HG03442 (cell line): ENCODE measurements at regions not wholly inside any gene's neighbourhood (a gene's known extent, or its start where the extent isn't known, plus 50 kb on each side); places are given as distances from the start of the nearest gene placed in this dataset.

Experiments
- ATAC-seq: cut with Tn5 transposase; IDR thresholded peaks from one replicate; pipeline ENCODE4 v1.9.1; 2021; ENCODE audit warnings: mild to moderate bottlenecking, moderate library complexity; ENCODE audit not compliant: unreplicated experiment

DNA sequence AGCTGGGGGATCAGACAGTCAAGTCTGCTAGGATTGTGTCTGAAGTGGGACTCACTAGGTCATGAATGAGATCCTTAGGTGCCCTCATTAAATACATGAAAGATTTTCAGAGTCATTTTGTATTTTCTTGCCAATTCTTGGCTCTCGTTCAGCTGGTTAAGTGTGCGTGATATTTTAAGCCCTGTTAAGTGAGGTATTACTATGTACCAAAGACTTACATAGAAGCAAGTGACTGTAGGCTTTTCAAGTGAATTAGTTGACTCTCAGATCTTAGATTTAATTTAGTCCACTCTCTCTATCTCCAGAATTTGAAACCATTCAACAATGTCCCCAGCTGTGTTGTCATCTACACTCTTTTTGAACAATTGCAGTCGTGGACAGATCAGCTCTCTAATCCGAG is 219.4 kb downstream of the FOXL1 start:
- ATAC-seq, result no peak

GRCh38 chr16:86798247-86799041 is 220.1 kb downstream of the FOXL1 start:
- ATAC-seq, result no peak

GRCh38 chr16:86799367-86799766 is 221.0 kb downstream of the FOXL1 start:
- no peak for ATAC-seq

- no peak for ATAC-seq
Observed at GRCh38 chr16:86800894-86801293, 222.5 kb downstream of the FOXL1 start.

- ATAC-seq, result no peak
Observed at GRCh38 chr16:86802013-86802412, 223.7 kb downstream of the FOXL1 start.

GRCh38 chr16:86805188-86805587 is 226.8 kb downstream of the FOXL1 start:
- ATAC-seq, result no peak

GRCh38 chr16:86806181-86806837 is 228.0 kb downstream of the FOXL1 start:
- no peak for ATAC-seq

GRCh38 chr16:86806838-86807351 is 228.5 kb downstream of the FOXL1 start:
- ATAC-seq, result no peak

GRCh38 chr16:86808863-86809444 is 230.6 kb downstream of the FOXL1 start:
- ATAC-seq, result no peak

DNA sequence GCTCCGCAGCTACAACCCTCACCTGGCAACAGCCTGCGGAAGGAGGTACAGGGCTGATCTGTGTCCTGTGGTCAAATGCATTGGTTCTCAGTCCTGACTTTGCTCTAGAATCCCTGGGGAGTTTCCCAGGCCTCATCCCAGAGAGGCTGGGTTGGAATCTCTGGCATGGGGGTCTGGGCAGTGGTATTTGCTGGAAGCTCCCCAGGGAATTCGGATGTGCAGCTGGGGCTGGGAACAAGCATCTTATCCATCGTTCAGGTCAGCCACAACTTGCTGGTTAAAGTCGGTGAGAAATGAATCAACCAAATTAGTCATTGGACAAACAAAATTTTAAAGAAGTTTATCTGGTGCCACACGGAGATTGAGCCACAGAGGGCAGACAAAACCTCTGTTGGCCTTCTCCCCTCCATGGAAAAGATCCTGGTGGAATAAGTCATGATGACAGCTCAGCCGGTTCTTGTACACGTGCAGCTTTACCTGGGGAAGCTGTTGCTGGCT is 231.2 kb downstream of the FOXL1 start:
- ATAC-seq, result no peak

- ATAC-seq, result no peak
Observed at GRCh38 chr16:86810062-86810461, 231.7 kb downstream of the FOXL1 start.

DNA sequence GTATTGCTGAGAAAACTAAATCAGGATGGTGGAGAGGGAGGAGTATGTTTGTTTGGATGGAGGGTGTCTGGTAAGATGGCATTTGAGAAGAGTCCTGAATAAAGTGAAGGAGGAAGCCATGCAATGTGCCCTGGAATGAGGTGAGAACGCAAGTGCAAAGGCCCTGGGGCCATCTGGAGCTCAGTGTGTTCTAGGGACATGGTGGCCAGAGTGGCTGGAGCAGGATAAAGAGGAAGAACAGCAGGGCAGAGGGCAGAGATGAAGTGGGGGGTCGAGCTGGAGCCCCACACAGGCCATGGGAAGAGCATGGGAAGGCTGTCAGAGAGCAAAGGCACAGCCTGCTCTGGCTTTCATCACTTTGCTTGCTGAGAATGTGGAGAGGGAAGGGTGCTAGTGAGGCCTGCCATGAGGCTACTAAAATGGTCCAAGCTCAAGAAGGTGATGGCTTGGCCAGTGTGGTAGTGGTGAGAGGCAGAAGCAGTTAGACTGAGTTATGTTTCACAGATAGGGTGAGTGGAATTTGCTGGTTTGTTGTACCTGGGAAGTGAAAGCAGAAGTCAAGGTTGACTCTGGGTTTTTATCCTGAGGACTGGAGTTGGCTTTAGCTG is 234.1 kb downstream of the FOXL1 start:
- ATAC-seq, result no peak

DNA sequence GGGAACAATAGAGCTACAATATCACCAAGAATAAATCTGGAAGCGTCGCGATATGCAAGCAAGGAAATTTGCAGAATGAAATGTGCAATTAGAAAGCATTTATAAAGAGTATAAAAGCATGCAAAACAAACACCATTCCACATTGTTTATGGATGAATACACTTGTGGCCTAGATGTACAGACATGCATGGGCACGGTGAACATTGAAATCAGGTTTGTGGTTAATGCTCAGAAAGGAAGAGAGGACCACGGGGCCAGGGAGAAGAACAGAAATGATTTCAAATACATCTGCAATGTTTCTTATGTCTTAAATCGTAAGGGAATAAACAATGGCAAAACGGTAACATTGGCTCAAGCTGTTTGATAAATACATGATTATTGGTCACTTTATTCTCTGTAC is 235.9 kb downstream of the FOXL1 start:
- ATAC-seq, result no peak

DNA sequence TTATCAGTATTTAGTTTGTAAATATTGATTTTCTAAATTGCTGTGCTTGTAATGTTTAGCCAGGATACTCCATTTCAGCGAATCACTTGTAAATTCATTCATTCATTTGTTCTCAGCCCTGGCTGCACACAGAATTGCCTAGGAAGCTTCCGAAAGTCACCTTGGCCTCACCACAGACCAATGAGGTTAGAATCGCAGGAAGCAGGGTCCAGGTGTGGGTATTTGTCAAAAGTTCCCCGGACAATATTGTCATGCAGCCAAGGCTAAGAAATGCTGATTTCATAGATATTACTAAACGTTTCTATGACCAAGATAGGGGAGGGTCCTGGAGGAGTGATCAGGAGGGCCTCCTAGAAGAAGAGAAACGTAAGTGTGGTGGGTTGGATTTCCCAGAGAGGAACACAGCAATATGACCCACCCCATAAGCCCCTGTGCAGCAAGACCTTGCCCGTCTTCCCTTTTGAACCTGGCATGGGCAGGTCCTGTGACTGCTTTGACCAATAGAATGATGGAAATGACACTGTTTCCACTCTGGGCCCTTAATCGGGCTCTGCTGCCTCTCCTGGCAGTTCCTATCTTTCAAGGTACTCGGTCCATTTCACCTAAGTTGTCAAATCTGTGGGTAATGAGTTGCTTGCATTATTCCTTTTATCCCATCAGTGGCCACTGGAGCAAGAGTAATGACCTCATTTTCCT is 238.7 kb downstream of the FOXL1 start:
- no peak for ATAC-seq

DNA sequence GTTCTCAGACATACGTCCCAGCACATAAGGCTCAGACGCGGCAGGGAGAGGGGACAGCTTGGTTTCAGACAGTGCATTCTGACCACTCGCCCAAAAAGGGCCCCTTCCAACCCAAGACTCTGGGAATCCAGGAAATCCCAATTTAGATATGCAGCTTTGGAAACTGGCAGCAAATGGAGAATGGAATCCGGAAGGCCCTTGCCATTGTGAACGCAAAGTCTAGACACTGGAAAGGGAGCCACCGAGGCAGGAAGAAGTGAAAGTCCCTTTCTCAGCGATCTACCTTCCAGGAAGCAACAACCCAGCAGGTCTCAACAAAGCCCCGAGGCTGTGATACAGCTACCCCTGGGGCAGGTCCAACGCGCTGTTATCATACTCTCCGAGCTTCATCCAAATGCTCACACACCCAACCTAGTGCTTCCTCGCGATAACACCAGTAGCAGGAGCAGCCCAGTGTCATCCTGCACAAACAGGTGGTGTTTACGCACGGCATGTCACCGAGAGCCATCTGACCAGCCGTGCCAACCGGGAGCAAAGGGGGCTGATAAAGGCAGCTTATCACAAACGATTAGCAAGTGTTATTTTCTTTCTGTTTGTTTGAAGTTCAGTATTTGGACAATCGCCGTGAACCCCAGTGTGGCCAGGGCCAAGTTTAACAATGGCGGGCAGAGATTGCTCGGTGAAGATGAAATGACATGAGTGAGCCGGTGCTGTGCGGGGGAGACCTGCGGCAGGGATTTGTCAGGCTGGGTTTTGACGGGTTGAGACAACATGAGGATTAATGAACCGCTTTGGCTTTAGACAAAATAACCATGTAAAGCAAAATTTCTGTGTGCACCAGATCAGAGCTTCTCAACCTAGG is 240.6 kb downstream of the FOXL1 start:
- no peak for ATAC-seq

GRCh38 chr16:86819533-86819892 is 241.2 kb downstream of the FOXL1 start:
- ATAC-seq, result no peak

GRCh38 chr16:86821895-86822294 is 243.5 kb downstream of the FOXL1 start:
- no peak for ATAC-seq

- ATAC-seq, result no peak
Observed at GRCh38 chr16:86823125-86823524, 244.8 kb downstream of the FOXL1 start.

DNA sequence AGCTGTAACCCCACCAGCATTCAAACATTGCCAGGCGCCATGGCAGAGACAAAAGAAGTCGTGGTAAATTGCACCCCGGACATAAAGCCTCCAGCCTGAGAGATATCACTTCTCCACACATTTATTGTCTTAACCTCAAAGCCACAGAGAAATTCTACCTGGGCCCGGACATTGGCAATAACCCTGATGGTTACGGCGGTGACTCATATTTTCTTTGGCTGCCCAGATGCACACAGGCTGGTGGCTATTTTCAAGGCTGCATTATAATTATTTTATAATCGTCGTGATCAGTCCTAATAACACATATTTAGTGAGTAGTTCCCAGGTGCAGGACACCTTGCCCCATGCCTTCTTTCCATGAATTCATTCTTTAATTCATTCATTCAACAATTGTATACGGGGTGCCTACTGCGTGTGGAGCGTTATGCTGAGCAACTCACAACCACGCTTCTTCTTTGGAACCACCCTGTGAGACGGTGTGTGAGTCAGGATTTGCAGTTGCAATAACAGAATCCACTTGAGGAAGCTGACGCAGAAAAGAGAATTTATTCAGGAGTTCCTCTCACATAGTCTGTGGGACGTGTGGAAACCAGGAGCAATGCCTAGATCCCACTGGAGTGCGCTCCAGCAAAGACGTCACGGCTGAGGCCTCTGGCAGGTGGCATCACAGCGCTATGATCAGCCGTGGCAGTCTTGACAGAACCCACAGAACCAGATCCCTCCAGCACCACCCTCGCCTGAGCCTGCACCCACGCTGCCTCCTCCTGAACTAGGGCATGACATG is 245.7 kb downstream of the FOXL1 start:
- ATAC-seq, result no peak
